A549 (cell line): ENCODE measurements at regions not wholly inside any gene's neighbourhood (a gene's known extent, or its start where the extent isn't known, plus 50 kb on each side); places are given as distances from the start of the nearest gene placed in this dataset.

Source experiments
- ATAC-seq, 2 experiments: fragments of 200-7000 bp in 1 of 2; fragments of >200 bp in 1 of 2; cut with Nextera tagmentation in 1 of 2; cut with Tn5 transposase in 1 of 2; 3 replicates each; pipeline versions ENCODE4 v1.8.0 to v1.9.1; 2018 to 2020; ENCODE audit warnings: mild to moderate bottlenecking in 1 of 2, moderate library complexity in 1 of 2
- CTCF ChIA-PET: fragments of 300-600 bp; sonication (Branson Sonifier 250); formaldehyde crosslinking; extraction: SDS; loops from one replicate; lab custom pipeline; 2021; ENCODE audit warnings: antibody characterized with exemption, inconsistent platforms; lab: Yijun Ruan, JAX
- POLR2A ChIA-PET: fragments of 350-600 bp; formaldehyde crosslinking; extraction: SDS; loops from one replicate; lab custom pipeline; 2021; ENCODE audit warnings: antibody characterized with exemption, inconsistent platforms; lab: Yijun Ruan, JAX
- DNase-seq, 2 experiments: peaks; one replicate each; pipeline versions ENCODE4 v3.0.0 to v3.0.0-alpha.2; 2011 to 2016; ENCODE audit warnings: low read depth in 1 of 2, low spot score in 1 of 2
- FAIRE-seq: peaks from 2 replicates; lab custom pipeline; 2011; peaks lifted over from hg19 to GRCh38; lab: Jason Lieb, UNC
- H3K27ac ChIP-seq, 2 experiments: fragments of >200 bp; sonication (Bioruptor Twin); formaldehyde crosslinking; 3 replicates each; pipeline ENCODE4 v1.5.1; 2016 to 2017
- H3K4me1 ChIP-seq: fragments of >200 bp; sonication (Bioruptor Twin); formaldehyde crosslinking; 3 replicates; pipeline ENCODE4 v1.6.1; 2016
- H3K4me2 ChIP-seq: fragments of >200 bp; sonication (Bioruptor Twin); formaldehyde crosslinking; 3 replicates; pipeline ENCODE4 v1.6.1; 2016
- H3K4me3 ChIP-seq: fragments of >200 bp; sonication (Bioruptor Twin); formaldehyde crosslinking; 3 replicates; pipeline ENCODE4 v1.5.1; 2016
- H3K9me3 ChIP-seq: fragments of >200 bp; sonication (Bioruptor Twin); formaldehyde crosslinking; 3 replicates; pipeline ENCODE4 v1.6.1; 2016
- BCL3 ChIP-seq: fragments of >200 bp; sonication (Bioruptor Twin); formaldehyde crosslinking; IDR thresholded peaks from 3 replicates; pipeline ENCODE4 v1.6.1; 2016
- CBX8 ChIP-seq: fragments of 200-600 bp; sonication (generic); IDR thresholded peaks from 2 replicates; pipeline ENCODE4 v1.6.1; 2016
- CEBPB ChIP-seq, 2 experiments: fragments of >200 bp in 1 of 2; sonication (Bioruptor Twin) in 1 of 2; formaldehyde crosslinking in 1 of 2; IDR thresholded peaks; 2 replicates each; pipeline ENCODE4 v1.6.1; 2012 to 2016
- CHD4 ChIP-seq: fragments of 200-600 bp; sonication (generic); IDR thresholded peaks from 2 replicates; pipeline ENCODE4 v1.6.1; 2016; ENCODE audit warnings: antibody characterized with exemption, mild to moderate bottlenecking, borderline replicate concordance
- EHMT2 ChIP-seq: fragments of 200-600 bp; sonication (generic); IDR thresholded peaks from 2 replicates; pipeline ENCODE4 v1.6.1; 2016; ENCODE audit warnings: antibody characterized with exemption, low read depth, mild to moderate bottlenecking, moderate library complexity
- ELK1 ChIP-seq: fragments of 150-350 bp; IDR thresholded peaks from 2 replicates; pipeline ENCODE4 v1.6.1; 2014; ENCODE audit warnings: low read depth, mild to moderate bottlenecking, low read length
- FOSL2 ChIP-seq, 2 experiments: fragments of 450-650 bp in 1 of 2; fragments of >200 bp in 1 of 2; sonication (Bioruptor Twin) in 1 of 2; formaldehyde crosslinking; IDR thresholded peaks; 2 replicates each; pipeline versions ENCODE4 v1.5.0 to v1.6.1; 2016 to 2020; ENCODE audit warnings: mild to moderate bottlenecking in 1 of 2, moderate library complexity in 1 of 2
- FOXS1 ChIP-seq: fragments of 250-450 bp; sonication (Bioruptor Pico); IDR thresholded peaks from 2 replicates; pipeline ENCODE4 v1.5.0; 2020; ENCODE audit warnings: mild to moderate bottlenecking, moderate library complexity
- GATA3 ChIP-seq: IDR thresholded peaks from 2 replicates; pipeline ENCODE4 v1.6.1; 2012; ENCODE audit warnings: borderline replicate concordance
- HOXB5 ChIP-seq: fragments of 250-450 bp; sonication (Bioruptor Pico); IDR thresholded peaks from 2 replicates; pipeline ENCODE4 v1.5.0; 2020; ENCODE audit warnings: mild to moderate bottlenecking, moderate library complexity
- JUN ChIP-seq, 2 experiments: fragments of >200 bp; sonication (Bioruptor Twin); formaldehyde crosslinking; IDR thresholded peaks; 2 replicates in 1 of 2; 3 replicates in 1 of 2; pipeline ENCODE4 v1.6.1; 2016 to 2017
- MAFK ChIP-seq: fragments of 450-650 bp; IDR thresholded peaks from 2 replicates; pipeline ENCODE4 v1.6.1; 2014; ENCODE audit not compliant: partially characterized antibody
- NFE2L2 ChIP-seq: fragments of 150-350 bp; conservative IDR thresholded peaks from 2 replicates; pipeline ENCODE4 v1.6.1; 2014; ENCODE audit warnings: low read length
- NPAS2 ChIP-seq: fragments of 250-450 bp; sonication (Bioruptor Pico); IDR thresholded peaks from 2 replicates; pipeline ENCODE4 v1.8.0; 2022; ENCODE audit warnings: mild to moderate bottlenecking, moderate library complexity, borderline replicate concordance
- RFX5 ChIP-seq: fragments of 450-650 bp; IDR thresholded peaks from 2 replicates; pipeline ENCODE4 v1.7.1; 2014; ENCODE audit warnings: antibody characterized with exemption, mild to moderate bottlenecking, moderate library complexity
- SMC3 ChIP-seq: fragments of >200 bp; sonication (Bioruptor Twin); formaldehyde crosslinking; IDR thresholded peaks from 3 replicates; pipeline ENCODE4 v1.6.1; 2018; ENCODE audit warnings: inconsistent platforms
- TP53 ChIP-seq: fragments of 250-450 bp; sonication (Bioruptor Pico); IDR thresholded peaks from 2 replicates; pipeline ENCODE4 v1.5.0; 2021; ENCODE audit warnings: mild to moderate bottlenecking, moderate library complexity
- ZC3H11A ChIP-seq: fragments of 450-650 bp; IDR thresholded peaks from 2 replicates; pipeline ENCODE4 v1.6.1; 2014; ENCODE audit warnings: antibody characterized with exemption, mild to moderate bottlenecking
- WGBS: methylation state at CpG from one replicate; pipeline ENCODE4 v1.1.6; 2017; ENCODE audit errors: missing lambda C conversion rate; 5-methylcytosine and 5-hydroxymethylcytosine counted together
- TF ChIP-seq, protein P1 (sequence below): fragments of 200-600 bp; sonication (generic); IDR thresholded peaks from 2 replicates; pipeline ENCODE4 v1.6.1; 2016; ENCODE audit warnings: antibody characterized with exemption, mild to moderate bottlenecking, moderate library complexity

- no peak overlapping the region for H3K27ac ChIP-seq
- TF ChIP-seq HOXB5 (CRISPR knock-in tag) (no peak), CBX8 (no peak)
- TF ChIP-seq, protein P1, sequence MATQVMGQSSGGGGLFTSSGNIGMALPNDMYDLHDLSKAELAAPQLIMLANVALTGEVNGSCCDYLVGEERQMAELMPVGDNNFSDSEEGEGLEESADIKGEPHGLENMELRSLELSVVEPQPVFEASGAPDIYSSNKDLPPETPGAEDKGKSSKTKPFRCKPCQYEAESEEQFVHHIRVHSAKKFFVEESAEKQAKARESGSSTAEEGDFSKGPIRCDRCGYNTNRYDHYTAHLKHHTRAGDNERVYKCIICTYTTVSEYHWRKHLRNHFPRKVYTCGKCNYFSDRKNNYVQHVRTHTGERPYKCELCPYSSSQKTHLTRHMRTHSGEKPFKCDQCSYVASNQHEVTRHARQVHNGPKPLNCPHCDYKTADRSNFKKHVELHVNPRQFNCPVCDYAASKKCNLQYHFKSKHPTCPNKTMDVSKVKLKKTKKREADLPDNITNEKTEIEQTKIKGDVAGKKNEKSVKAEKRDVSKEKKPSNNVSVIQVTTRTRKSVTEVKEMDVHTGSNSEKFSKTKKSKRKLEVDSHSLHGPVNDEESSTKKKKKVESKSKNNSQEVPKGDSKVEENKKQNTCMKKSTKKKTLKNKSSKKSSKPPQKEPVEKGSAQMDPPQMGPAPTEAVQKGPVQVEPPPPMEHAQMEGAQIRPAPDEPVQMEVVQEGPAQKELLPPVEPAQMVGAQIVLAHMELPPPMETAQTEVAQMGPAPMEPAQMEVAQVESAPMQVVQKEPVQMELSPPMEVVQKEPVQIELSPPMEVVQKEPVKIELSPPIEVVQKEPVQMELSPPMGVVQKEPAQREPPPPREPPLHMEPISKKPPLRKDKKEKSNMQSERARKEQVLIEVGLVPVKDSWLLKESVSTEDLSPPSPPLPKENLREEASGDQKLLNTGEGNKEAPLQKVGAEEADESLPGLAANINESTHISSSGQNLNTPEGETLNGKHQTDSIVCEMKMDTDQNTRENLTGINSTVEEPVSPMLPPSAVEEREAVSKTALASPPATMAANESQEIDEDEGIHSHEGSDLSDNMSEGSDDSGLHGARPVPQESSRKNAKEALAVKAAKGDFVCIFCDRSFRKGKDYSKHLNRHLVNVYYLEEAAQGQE = no peak
- TF ChIP-seq, all 56 proteins: peak for 0
- FAIRE-seq (no peak), DNase-seq (no peak), ATAC-seq (no peak)
- CTCF ChIA-PET = no interaction called here
- no peak overlapping the region for H3K4me2 ChIP-seq
- no peaks in the 10 kb centered on the region for H3K4me1 ChIP-seq
- H3K4me3 ChIP-seq = no peak overlapping the region
- whole genome bisulfite sequencing = 0% methylated on average over 2 of the region's 2 CpGs
- POLR2A ChIA-PET = no interaction called here
- H3K9me3 ChIP-seq = no peaks in the 10 kb centered on the region
Measured at GRCh38 chr18:43720041-43720440, 442.8 kb upstream of the SYT4 start.

GRCh38 chr18:43735570-43735969, 458.3 kb upstream of the SYT4 start:
- Histone ChIP-seq H3K4me3 (no peak overlapping the region), H3K4me1 (no peaks in the 10 kb centered on the region), H3K4me2 (no peak overlapping the region), H3K9me3 (no peaks in the 10 kb centered on the region), H3K27ac (no peak overlapping the region)
- ATAC-seq = no peak
- no peak for DNase-seq
- TF ChIP-seq JUN (IDR thresholded peaks at IDR 0.05) (no peak), EHMT2 (no peak)
- ChIA-PET CTCF (no interaction called here), POLR2A (no interaction called here)
- FAIRE-seq = no peak
- WGBS = 0% methylated on average over 2 of the region's 2 CpGs

DNA sequence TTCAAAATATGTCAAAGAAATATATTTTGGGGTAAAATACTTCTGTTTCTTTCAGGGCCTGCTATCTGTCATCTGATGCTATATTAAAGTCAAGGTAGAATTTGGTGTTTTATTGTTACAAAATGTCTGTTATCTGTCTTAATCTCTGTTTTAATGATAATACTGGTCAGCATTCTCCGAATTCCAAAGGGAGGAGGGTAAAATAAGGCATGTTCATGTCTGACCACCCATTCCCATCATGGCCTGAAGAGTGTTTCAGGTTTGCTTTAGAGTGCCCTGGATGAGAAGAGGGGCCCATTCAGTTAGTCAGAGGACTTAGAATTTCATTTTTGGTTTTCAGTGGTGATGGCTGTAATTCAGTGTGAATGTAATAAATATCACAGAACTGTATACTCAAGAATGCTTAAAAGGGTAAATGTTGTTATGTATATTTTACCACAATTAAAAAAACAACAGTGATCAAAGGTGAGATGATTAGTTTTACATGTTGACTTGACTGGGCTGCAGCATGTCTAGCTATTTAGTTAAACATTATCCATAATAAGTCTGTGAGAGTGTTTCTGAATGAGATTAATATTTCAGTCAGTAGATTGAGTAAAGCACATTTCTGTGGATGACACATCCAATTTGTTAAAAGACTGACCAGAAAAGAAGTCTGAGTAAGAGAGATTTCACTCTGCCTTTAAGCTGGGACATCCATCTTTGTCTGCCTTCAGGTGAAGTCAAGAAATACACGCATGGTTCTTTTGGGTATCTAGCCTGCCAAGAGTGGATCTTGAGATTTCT, 467.9 kb upstream of the SYT4 start:
- ATAC-seq (no peak), DNase-seq (no peak), FAIRE-seq (no peak)
- H3K4me2 ChIP-seq = no peak overlapping the region
- TF ChIP-seq GATA3 (no peak), MAFK (no peak), RFX5 (no peak), NPAS2 (no peak), CHD4 (no peak)
- ChIA-PET POLR2A (no interaction called here), CTCF (no interaction called here)
- H3K4me3 ChIP-seq = no peak overlapping the region
- no peak overlapping the region for H3K27ac ChIP-seq
- WGBS = 10% methylated on average over 2 of the region's 2 CpGs
- no peaks in the 10 kb centered on the region for H3K4me1 ChIP-seq
- H3K9me3 ChIP-seq = no peaks in the 10 kb centered on the region

- ChIA-PET CTCF (no interaction called here), POLR2A (no interaction called here)
- ATAC-seq = no peak
- TF ChIP-seq CBX8 = no peak
- no peak for TF ChIP-seq ZC3H11A
- TF ChIP-seq RFX5 = no peak
- TF ChIP-seq SMC3 = no peak
- TF ChIP-seq EHMT2 = no peak
- no peak for TF ChIP-seq FOXS1
- TF ChIP-seq HOXB5 (CRISPR knock-in tag) = no peak
- TF ChIP-seq CEBPB (IDR thresholded peaks at IDR 0.05) = no peak
- TF ChIP-seq ELK1 = no peak
- TF ChIP-seq FOSL2 (IDR thresholded peaks at IDR 0.05) = no peak
- TF ChIP-seq FOSL2 (CRISPR knock-in tag; IDR thresholded peaks at IDR 0.05) = no peak
- TF ChIP-seq NFE2L2 = no peak
- TF ChIP-seq TP53 (CRISPR knock-in tag) = no peak
- TF ChIP-seq MAFK = no peak
- no peak for TF ChIP-seq BCL3
- TF ChIP-seq, protein P1 = no peak
- DNase-seq = no peak
- Histone ChIP-seq H3K4me2 (no peak overlapping the region), H3K4me3 (no peak overlapping the region), H3K27ac (no peak overlapping the region), H3K9me3 (no peaks in the 10 kb centered on the region), H3K4me1 (no peaks in the 10 kb centered on the region)
- FAIRE-seq = no peak
Measured at GRCh38 chr18:43751203-43751602, 473.9 kb upstream of the SYT4 start.
